OCI-LY7 (cell line): ENCODE measurements at regions not wholly inside any gene's neighbourhood (a gene's known extent, or its start where the extent isn't known, plus 50 kb on each side); places are given as distances from the start of the nearest gene placed in this dataset.

Experiments
- BruUV-seq: library from RNA; stranded (reverse); fragments of 400-500 nt; replicated peaks from 2 replicates; lab custom pipeline; 2021; lab: Mats Ljungman, UMichigan
- CTCF ChIA-PET: fragments of 300-600 bp; sonication (Branson Sonifier 250); formaldehyde crosslinking; loops from one replicate; lab custom pipeline; 2022; ENCODE audit warnings: antibody characterized with exemption; ENCODE audit not compliant: unreplicated experiment; lab: Charles Lee
- POLR2A ChIA-PET: fragments of 300-600 bp; sonication (Branson Sonifier 250); formaldehyde crosslinking; loops from one replicate; lab custom pipeline; 2022; ENCODE audit warnings: antibody characterized with exemption; lab: Charles Lee
- DNase-seq: peaks from one replicate; pipeline ENCODE4 v3.0.0-alpha.2; 2015; ENCODE audit warnings: low spot score
- H2AFZ ChIP-seq: fragments of 200-600 bp; sonication (generic), shearing (Covaris generic); 2 replicates; pipeline ENCODE4 v1.6.1; 2014; ENCODE audit warnings: mild to moderate bottlenecking, antibody characterized with exemption, low read length, moderate library complexity
- H3K27ac ChIP-seq: fragments of 200-600 bp; sonication (generic); 2 replicates; pipeline ENCODE4 v1.5.1; 2014; ENCODE audit warnings: mixed run types, low read depth, mild to moderate bottlenecking, moderate library complexity, low read length, inconsistent platforms; ENCODE audit not compliant: poor library complexity, severe bottlenecking
- H3K36me3 ChIP-seq: fragments of 200-600 bp; sonication (generic); 2 replicates; pipeline ENCODE4 v1.6.1; 2014; ENCODE audit warnings: mild to moderate bottlenecking, antibody characterized with exemption, low read length, moderate library complexity, mixed read lengths; ENCODE audit not compliant: insufficient read depth
- H3K4me1 ChIP-seq: fragments of 200-600 bp; sonication (generic); 2 replicates; pipeline ENCODE4 v1.5.1; 2014; ENCODE audit warnings: mild to moderate bottlenecking, low read length; ENCODE audit not compliant: insufficient read depth, poor library complexity, severe bottlenecking
- H3K4me2 ChIP-seq: fragments of 200-600 bp; sonication (generic); 2 replicates; pipeline ENCODE4 v1.6.1; 2014; ENCODE audit warnings: mild to moderate bottlenecking, low read length
- H3K4me3 ChIP-seq: fragments of 200-600 bp; sonication (generic); 2 replicates; pipeline ENCODE4 v1.5.1; 2014; ENCODE audit warnings: mild to moderate bottlenecking, low read depth, low read length; ENCODE audit not compliant: poor library complexity, severe bottlenecking
- H3K79me2 ChIP-seq: fragments of 200-600 bp; sonication (generic); 2 replicates; pipeline ENCODE4 v1.6.1; 2016; ENCODE audit warnings: low read depth, mild to moderate bottlenecking, low read length, moderate library complexity, mixed read lengths; ENCODE audit not compliant: insufficient read depth
- H3K9me2 ChIP-seq: fragments of 200-600 bp; sonication (generic); 2 replicates; pipeline ENCODE4 v1.6.1; 2016; ENCODE audit warnings: mild to moderate bottlenecking, low read length, mixed read lengths; ENCODE audit not compliant: insufficient read depth
- H3K9me3 ChIP-seq: fragments of 200-600 bp; sonication (generic); 2 replicates; pipeline ENCODE4 v1.6.1; 2014; ENCODE audit warnings: mild to moderate bottlenecking, mixed run types, low read length, mixed read lengths
- H4K20me1 ChIP-seq: fragments of 200-600 bp; sonication (generic); 2 replicates; pipeline ENCODE4 v1.6.1; 2014; ENCODE audit warnings: mild to moderate bottlenecking, antibody characterized with exemption, low read length, moderate library complexity, mixed read lengths; ENCODE audit not compliant: insufficient read depth
- CTCF ChIP-seq: fragments of 200-600 bp; sonication (generic); conservative IDR thresholded peaks from 2 replicates; pipeline ENCODE4 v1.5.1; 2014; ENCODE audit warnings: mild to moderate bottlenecking, antibody characterized with exemption, low read length, moderate library complexity, mixed read lengths
- EZH2phosphoT487 ChIP-seq: fragments of 200-600 bp; sonication (generic); IDR thresholded peaks from 2 replicates; pipeline ENCODE4 v1.6.1; 2018; ENCODE audit warnings: low read depth, borderline replicate concordance, mild to moderate bottlenecking, mixed run types, antibody characterized with exemption, low read length, moderate library complexity, mixed read lengths
- intact Hi-C: fragments of 100-400 bp; cut with micrococcal nuclease; formaldehyde crosslinking; loops from one replicate; pipeline ENCODE4 v1.10.0; 2022; ENCODE audit not compliant: unreplicated experiment

GRCh38 chr21:16743317-16743716 is 769.5 kb upstream of the CXADR start:
- Histone ChIP-seq H3K4me2 (no peak overlapping the region), H3K27ac (no peak overlapping the region), H3K4me1 (no peaks in the 10 kb centered on the region), H3K4me3 (no peak overlapping the region), H2AFZ (no peak overlapping the region), H3K9me3 (no peaks in the 10 kb centered on the region), H3K79me2 (no peaks in the 10 kb centered on the region), H4K20me1 (no peaks in the 10 kb centered on the region), H3K36me3 (no peaks in the 10 kb centered on the region), H3K9me2 (no peaks in the 10 kb centered on the region)
- no peak for DNase-seq
- ChIA-PET CTCF (no interaction called here), POLR2A (no interaction called here)
- BruUV-seq: no TSS peak
- intact Hi-C loops: no loop called here
- TF ChIP-seq CTCF (no peak), EZH2phosphoT487 (no peak)

- BruUV-seq: no TSS peak
- ChIA-PET POLR2A (interaction anchor here (0.9 kb wide), 1 partner anchor 11 kb away, joined by 3 read pairs; no protein-coding TSS in a partner anchor), CTCF (no interaction called here)
Observed at GRCh38 chr21:16750926-16751325, 761.9 kb upstream of the CXADR start.

More at GRCh38 chr21:16750926-16751325, 761.9 kb upstream of the CXADR start:
- Histone ChIP-seq H3K4me3 (no peak overlapping the region), H3K79me2 (no peaks in the 10 kb centered on the region), H3K36me3 (no peaks in the 10 kb centered on the region), H4K20me1 (no peaks in the 10 kb centered on the region), H3K9me3 (no peaks in the 10 kb centered on the region), H3K4me2 (no peak overlapping the region), H3K27ac (no peak overlapping the region), H2AFZ (no peak overlapping the region), H3K9me2 (no peaks in the 10 kb centered on the region), H3K4me1 (no peaks in the 10 kb centered on the region)
- TF ChIP-seq EZH2phosphoT487 (no peak), CTCF (no peak)
- DNase-seq: no peak
- intact Hi-C loops: no loop called here
